ENCODE measurements at regions not wholly inside any gene's neighbourhood (a gene's known extent, or its start where the extent isn't known, plus 50 kb on each side); places are given as distances from the start of the nearest gene placed in this dataset.

GRCh38 chr1:234699795-234700665 lies 90.1 kb upstream of the IRF2BP2 start (continued):
- TF ChIP-seq, protein P1, sequence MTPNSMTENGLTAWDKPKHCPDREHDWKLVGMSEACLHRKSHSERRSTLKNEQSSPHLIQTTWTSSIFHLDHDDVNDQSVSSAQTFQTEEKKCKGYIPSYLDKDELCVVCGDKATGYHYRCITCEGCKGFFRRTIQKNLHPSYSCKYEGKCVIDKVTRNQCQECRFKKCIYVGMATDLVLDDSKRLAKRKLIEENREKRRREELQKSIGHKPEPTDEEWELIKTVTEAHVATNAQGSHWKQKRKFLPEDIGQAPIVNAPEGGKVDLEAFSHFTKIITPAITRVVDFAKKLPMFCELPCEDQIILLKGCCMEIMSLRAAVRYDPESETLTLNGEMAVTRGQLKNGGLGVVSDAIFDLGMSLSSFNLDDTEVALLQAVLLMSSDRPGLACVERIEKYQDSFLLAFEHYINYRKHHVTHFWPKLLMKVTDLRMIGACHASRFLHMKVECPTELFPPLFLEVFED (CRISPR knock-in tag; conservative IDR thresholded peaks at IDR 0.05), result 0 out of 2 replicates have a peak, but pooled peaks have one; percentile 52
- TF ChIP-seq ZMIZ1 (IDR thresholded peaks at IDR 0.05; ENCODE audit: low read depth in 2 of 2, low read length in 2 of 2) (peak in 1 of 2 experiments; percentile 80; a peak in 1 of 4 replicates), MEF2D (tag; conservative IDR thresholded peaks at IDR 0.05; ENCODE audit: low read depth) (0 out of 2 replicates have a peak, but pooled peaks have one; percentile 33), CXXC5 (CRISPR knock-in tag; IDR thresholded peaks at IDR 0.05) (no peak), DMBX1 (CRISPR knock-in tag; IDR thresholded peaks at IDR 0.05; ENCODE audit: borderline replicate concordance) (no peak), ESRRB (CRISPR knock-in tag; IDR thresholded peaks at IDR 0.05; ENCODE audit: borderline replicate concordance) (no peak), PHF8 (IDR thresholded peaks at IDR 0.05; ENCODE audit: borderline replicate concordance, low read length) (no peak), ZNF780A (CRISPR knock-in tag; IDR thresholded peaks at IDR 0.05) (no peak), BRCA1 (IDR thresholded peaks at IDR 0.05) (no peak), BRCA1 (CRISPR knock-in tag; IDR thresholded peaks at IDR 0.05) (no peak), ZBTB33 (CRISPR knock-in tag; IDR thresholded peaks at IDR 0.05) (no peak), FOXP1 (CRISPR knock-in tag; IDR thresholded peaks at IDR 0.05) (no peak), STAG1 (CRISPR knock-in tag; IDR thresholded peaks at IDR 0.05; ENCODE audit: borderline replicate concordance) (no peak), ZBED1 (IDR thresholded peaks at IDR 0.05) (no peak), CHD1 (IDR thresholded peaks at IDR 0.05; ENCODE audit: low read length) (no peak), ELF2 (CRISPR knock-in tag; IDR thresholded peaks at IDR 0.05) (no peak)
- TF ChIP-seq, protein P2, sequence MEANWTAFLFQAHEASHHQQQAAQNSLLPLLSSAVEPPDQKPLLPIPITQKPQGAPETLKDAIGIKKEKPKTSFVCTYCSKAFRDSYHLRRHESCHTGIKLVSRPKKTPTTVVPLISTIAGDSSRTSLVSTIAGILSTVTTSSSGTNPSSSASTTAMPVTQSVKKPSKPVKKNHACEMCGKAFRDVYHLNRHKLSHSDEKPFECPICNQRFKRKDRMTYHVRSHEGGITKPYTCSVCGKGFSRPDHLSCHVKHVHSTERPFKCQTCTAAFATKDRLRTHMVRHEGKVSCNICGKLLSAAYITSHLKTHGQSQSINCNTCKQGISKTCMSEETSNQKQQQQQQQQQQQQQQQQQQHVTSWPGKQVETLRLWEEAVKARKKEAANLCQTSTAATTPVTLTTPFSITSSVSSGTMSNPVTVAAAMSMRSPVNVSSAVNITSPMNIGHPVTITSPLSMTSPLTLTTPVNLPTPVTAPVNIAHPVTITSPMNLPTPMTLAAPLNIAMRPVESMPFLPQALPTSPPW (CRISPR knock-in tag; IDR thresholded peaks at IDR 0.05), result peak; percentile 53

Measured in K562 (cell line).